Uterus (tissue), 3 donors: ENCODE measurements at regions not wholly inside any gene's neighbourhood (a gene's known extent, or its start where the extent isn't known, plus 50 kb on each side); places are given as distances from the start of the nearest gene placed in this dataset.

Experiments
- DNase-seq, 2 donors: peaks; one replicate each; pipeline ENCODE4 v3.0.0-alpha.2; 2019 to 2020
- H3K27ac ChIP-seq, 2 donors: fragments of 200-600 bp; sonication (generic); 1 replicate in 1 of 2; 2 replicates in 1 of 2; pipeline ENCODE4 v1.5.1; 2016 to 2018
- H3K27me3 ChIP-seq, 2 donors: fragments of 200-600 bp; sonication (generic); one replicate each; pipeline ENCODE4 v1.5.1; 2018 to 2019; ENCODE audit warnings: control low read depth in 1 of 2
- H3K36me3 ChIP-seq, 2 donors: fragments of 200-600 bp; sonication (generic); one replicate each; pipeline ENCODE4 v1.5.1; 2019; ENCODE audit warnings: control low read depth in 1 of 2
- H3K4me1 ChIP-seq, 2 donors: fragments of 200-600 bp; sonication (generic); one replicate each; pipeline ENCODE4 v1.5.1; 2018 to 2019; ENCODE audit warnings: control low read depth in 1 of 2
- H3K4me3 ChIP-seq, 2 donors: fragments of 200-600 bp; sonication (generic); 1 replicate in 1 of 2; 2 replicates in 1 of 2; pipeline ENCODE4 v1.5.1; 2018 to 2019; ENCODE audit warnings: mild to moderate bottlenecking in 1 of 2
- H3K9me3 ChIP-seq, 2 donors: fragments of 200-600 bp; sonication (generic); one replicate each; pipeline ENCODE4 v1.5.1; 2019; ENCODE audit warnings: control low read depth in 1 of 2
- CTCF ChIP-seq, 4 experiments: fragments of 200-600 bp in 2 of 4; fragments of 450-650 bp in 2 of 4; sonication (generic) in 2 of 4; IDR thresholded peaks; one replicate each; pipeline ENCODE4 v1.5.1; 2016 to 2019; ENCODE audit warnings: antibody characterized with exemption in 4 of 4, mild to moderate bottlenecking in 2 of 4, moderate library complexity in 1 of 4
- POLR2A ChIP-seq, 2 donors: fragments of 450-650 bp; IDR thresholded peaks; one replicate each; pipeline ENCODE4 v1.6.1; 2016; ENCODE audit warnings: antibody characterized with exemption in 2 of 2, mild to moderate bottlenecking in 1 of 2, moderate library complexity in 1 of 2
- intact Hi-C: fragments of 100-400 bp; cut with DNase I; formaldehyde crosslinking; loops from one replicate; pipeline ENCODE4 v1.15.1; 2023; ENCODE audit warnings: low total_unique reads
- donor health status: DM: yes; HTN: yes; CAD: no.

- intact Hi-C loops: no loop called here
- H3K9me3 ChIP-seq: no peaks in the 10 kb centered on the region
- no peak for TF ChIP-seq CTCF (IDR thresholded peaks at IDR 0.05)
- TF ChIP-seq POLR2A (IDR thresholded peaks at IDR 0.05): no peak
- no peak overlapping the region for H3K27ac ChIP-seq
- no peaks in the 10 kb centered on the region for H3K4me1 ChIP-seq
- H3K4me3 ChIP-seq: no peak overlapping the region
- H3K36me3 ChIP-seq: no peaks in the 10 kb centered on the region
- no peaks in the 10 kb centered on the region for H3K27me3 ChIP-seq
- DNase-seq: no peak
Observed at GRCh38 chr10:8380833-8381496, 326.5 kb downstream of the GATA3 start.

- H3K4me1 ChIP-seq: no peaks in the 10 kb centered on the region
Observed at GRCh38 chr10:8386781-8387180, 332.3 kb downstream of the GATA3 start.

GRCh38 chr10:8389630-8390029 lies 335.1 kb downstream of the GATA3 start:
- DNase-seq: no peak
- Histone ChIP-seq H3K36me3 (no peaks in the 10 kb centered on the region), H3K27me3 (no peaks in the 10 kb centered on the region), H3K4me3 (no peak overlapping the region), H3K4me1 (no peaks in the 10 kb centered on the region), H3K27ac (no peak overlapping the region), H3K9me3 (no peaks in the 10 kb centered on the region)
- intact Hi-C loops: no loop called here
- no peak for TF ChIP-seq CTCF (IDR thresholded peaks at IDR 0.05)
- no peak for TF ChIP-seq POLR2A (IDR thresholded peaks at IDR 0.05)

More at GRCh38 chr10:8386781-8387180, 332.3 kb downstream of the GATA3 start:
- Histone ChIP-seq H3K4me3 (no peak overlapping the region), H3K9me3 (no peaks in the 10 kb centered on the region), H3K36me3 (no peaks in the 10 kb centered on the region), H3K27ac (no peak overlapping the region), H3K27me3 (no peaks in the 10 kb centered on the region)
- TF ChIP-seq POLR2A (IDR thresholded peaks at IDR 0.05): no peak
- TF ChIP-seq CTCF (IDR thresholded peaks at IDR 0.05): no peak
- no peak for DNase-seq
- intact Hi-C loops: no loop called here

- intact Hi-C loops: no loop called here
- no peak overlapping the region for H3K27ac ChIP-seq
- H3K27me3 ChIP-seq: no peaks in the 10 kb centered on the region
- no peak for TF ChIP-seq POLR2A (IDR thresholded peaks at IDR 0.05)
- no peak for TF ChIP-seq CTCF (IDR thresholded peaks at IDR 0.05)
- H3K36me3 ChIP-seq: no peaks in the 10 kb centered on the region
- no peak for DNase-seq
- no peaks in the 10 kb centered on the region for H3K9me3 ChIP-seq
- H3K4me3 ChIP-seq: no peak overlapping the region
- no peaks in the 10 kb centered on the region for H3K4me1 ChIP-seq
Observed at GRCh38 chr10:8392216-8392615, 337.7 kb downstream of the GATA3 start.

- Histone ChIP-seq H3K27ac (no peak overlapping the region), H3K4me1 (no peaks in the 10 kb centered on the region), H3K27me3 (no peaks in the 10 kb centered on the region), H3K36me3 (no peaks in the 10 kb centered on the region), H3K4me3 (no peak overlapping the region), H3K9me3 (no peaks in the 10 kb centered on the region)
- TF ChIP-seq POLR2A (IDR thresholded peaks at IDR 0.05) (no peak), CTCF (IDR thresholded peaks at IDR 0.05) (no peak)
- no peak for DNase-seq
- intact Hi-C loops: no loop called here
Observed at GRCh38 chr10:8393531-8393930, 339.0 kb downstream of the GATA3 start.
